Activated CD8-positive, alpha-beta T cell treated with anti-CD3 and anti-CD28 coated beads for 36 hours (primary cell): ENCODE measurements at regions not wholly inside any gene's neighbourhood (a gene's known extent, or its start where the extent isn't known, plus 50 kb on each side); places are given as distances from the start of the nearest gene placed in this dataset.

Source experiments
- ATAC-seq: fragments of 200-7000 bp; cut with Tn5 transposase; one replicate; pipeline ENCODE4 v1.10.0; 2021; ENCODE audit warnings: mild to moderate bottlenecking, moderate library complexity
- CTCF ChIA-PET: fragments of 350-600 bp; sonication (Branson Sonifier 250); formaldehyde crosslinking; loops from one replicate; lab custom pipeline; 2021; ENCODE audit warnings: antibody characterized with exemption; lab: Charles Lee
- POLR2A ChIA-PET: fragments of 350-600 bp; sonication (Branson Sonifier 250); formaldehyde crosslinking; loops from one replicate; lab custom pipeline; 2021; ENCODE audit warnings: antibody characterized with exemption; lab: Charles Lee
- DNase-seq: peaks from one replicate; pipeline ENCODE4 v3.0.0-alpha.2; 2020
- H3K27ac Mint-ChIP-seq: one replicate; pipeline ENCODE4 v1.8.0; 2021; ENCODE audit warnings: mild to moderate bottlenecking, mixed read lengths
- H3K27me3 Mint-ChIP-seq: one replicate; pipeline ENCODE4 v1.8.0; 2021; ENCODE audit warnings: mixed read lengths
- H3K36me3 Mint-ChIP-seq: one replicate; pipeline ENCODE4 v1.8.0; 2021; ENCODE audit warnings: low read depth, mixed read lengths
- H3K4me1 Mint-ChIP-seq: one replicate; pipeline ENCODE4 v1.8.0; 2021; ENCODE audit warnings: low read depth, mixed read lengths
- H3K4me3 Mint-ChIP-seq: one replicate; pipeline ENCODE4 v1.8.0; 2021; ENCODE audit warnings: mild to moderate bottlenecking, moderate library complexity, mixed read lengths
- H3K9me3 Mint-ChIP-seq: one replicate; pipeline ENCODE4 v1.8.0; 2021; ENCODE audit warnings: mixed read lengths
- CTCF ChIP-seq: fragments of 200-600 bp; IDR thresholded peaks from one replicate; pipeline ENCODE4 v1.8.0; 2022; ENCODE audit warnings: antibody characterized with exemption, mild to moderate bottlenecking
- intact Hi-C: fragments of 100-400 bp; cut with micrococcal nuclease; formaldehyde crosslinking; loops from one replicate; pipeline ENCODE4 v1.10.0; 2022

GRCh38 chr9:105912157-105912862 lies 218.0 kb downstream of the TMEM38B start:
- Mint-ChIP-seq H3K27me3 (no peaks in the 10 kb centered on the region), H3K27ac (no peak overlapping the region), H3K36me3 (no peaks in the 10 kb centered on the region), H3K4me1 (no peaks in the 10 kb centered on the region), H3K9me3 (no peaks in the 10 kb centered on the region), H3K4me3 (no peak overlapping the region)
- ChIA-PET CTCF (interaction anchor here (2.5 kb wide), 1 partner anchor 31 kb away, joined by 7 read pairs; no protein-coding TSS in a partner anchor), POLR2A (no interaction called here)
- TF ChIP-seq CTCF: no peak
- no peak for DNase-seq
- no peak for ATAC-seq
- intact Hi-C loops: no loop called here

- H3K36me3 Mint-ChIP-seq: no peaks in the 10 kb centered on the region
- ATAC-seq: no peak
- DNase-seq: no peak
- TF ChIP-seq CTCF: no peak
- H3K27ac Mint-ChIP-seq: no peak overlapping the region
- intact Hi-C loops: no loop called here
- H3K4me3 Mint-ChIP-seq: no peak overlapping the region
- ChIA-PET CTCF (interaction anchor here (2.5 kb wide), 1 partner anchor 31 kb away, joined by 7 read pairs; no protein-coding TSS in a partner anchor), POLR2A (no interaction called here)
- no peaks in the 10 kb centered on the region for H3K9me3 Mint-ChIP-seq
- no peaks in the 10 kb centered on the region for H3K27me3 Mint-ChIP-seq
- no peaks in the 10 kb centered on the region for H3K4me1 Mint-ChIP-seq
Measured at GRCh38 chr9:105912863-105913516, 218.6 kb downstream of the TMEM38B start.

GRCh38 chr9:105921057-105921726 lies 226.9 kb downstream of the TMEM38B start:
- no peaks in the 10 kb centered on the region for H3K36me3 Mint-ChIP-seq
- intact Hi-C loops: no loop called here
- ChIA-PET CTCF (interaction anchor here (1.5 kb wide), 1 partner anchor 39 kb away, joined by 3 read pairs; no protein-coding TSS in a partner anchor), POLR2A (no interaction called here)
- TF ChIP-seq CTCF: no peak
- H3K27me3 Mint-ChIP-seq: no peaks in the 10 kb centered on the region
- no peak overlapping the region for H3K27ac Mint-ChIP-seq
- ATAC-seq (no peak), DNase-seq (no peak)
- no peak overlapping the region for H3K4me3 Mint-ChIP-seq
- no peaks in the 10 kb centered on the region for H3K9me3 Mint-ChIP-seq
- no peaks in the 10 kb centered on the region for H3K4me1 Mint-ChIP-seq

- Mint-ChIP-seq H3K27ac (no peak overlapping the region), H3K9me3 (no peaks in the 10 kb centered on the region), H3K4me1 (no peaks in the 10 kb centered on the region), H3K36me3 (no peaks in the 10 kb centered on the region), H3K4me3 (no peak overlapping the region), H3K27me3 (no peaks in the 10 kb centered on the region)
- DNase-seq: no peak
- ChIA-PET POLR2A (no interaction called here), CTCF (no interaction called here)
- ATAC-seq: no peak
- TF ChIP-seq CTCF: no peak
- intact Hi-C loops: no loop called here
Measured at GRCh38 chr9:105928416-105928815, 234.1 kb downstream of the TMEM38B start.
